ENCODE measurements at regions not wholly inside any gene's neighbourhood (a gene's known extent, or its start where the extent isn't known, plus 50 kb on each side); places are given as distances from the start of the nearest gene placed in this dataset.

- WGBS, 2 donors (ENCODE audit: low coverage in 1 of 2): 79 to 100% methylated on average over 2 to 5 of the region's 5 CpGs
- in situ Hi-C loops (cut with MboI; ENCODE audit: low pct_ligation_motif_present in 1 of 4, low pct_unique_long_range_greater_than_20kb in 1 of 4, low sequenced_read_pairs in 3 of 4) (no loop called here), intact Hi-C loops (cut with DNase I; ENCODE audit: low total_unique reads) (no loop called here)
- no peak overlapping the region for H3K4me3 ChIP-seq
- TF ChIP-seq EP300 (IDR thresholded peaks at IDR 0.05; ENCODE audit: low read depth) (no peak), POLR2A (IDR thresholded peaks at IDR 0.05) (no peak), CTCF (IDR thresholded peaks at IDR 0.05) (no peak), POLR2AphosphoS5 (IDR thresholded peaks at IDR 0.05) (no peak)
- H3K27ac ChIP-seq: no peak overlapping the region
- no peaks in the 10 kb centered on the region for H3K27me3 ChIP-seq
- no peaks in the 10 kb centered on the region for H3K9me3 ChIP-seq
- no peak for DNase-seq
- peaks cover 0 to 6% (median 0%) of the 10 kb centered on the region in 4 donors for H3K4me1 ChIP-seq
- H3K36me3 ChIP-seq: no peaks in the 10 kb centered on the region
Observed at GRCh38 chr6:15037253-15037652, 208.6 kb upstream of the JARID2 start.

GRCh38 chr6:15038013-15038791 lies 207.7 kb upstream of the JARID2 start:
- Histone ChIP-seq H3K27me3 (no peaks in the 10 kb centered on the region), H3K27ac (no peak overlapping the region), H3K4me3 (no peak overlapping the region), H3K36me3 (no peaks in the 10 kb centered on the region), H3K4me1 (peaks cover 0 to 6% (median 0%) of the 10 kb centered on the region in 4 donors), H3K9me3 (no peaks in the 10 kb centered on the region)
- WGBS, 2 donors (ENCODE audit: low coverage in 1 of 2): 95 to 98% methylated on average over 10 to 11 of the region's 11 CpGs
- intact Hi-C loops (cut with DNase I; ENCODE audit: low total_unique reads) (no loop called here), in situ Hi-C loops (cut with MboI; ENCODE audit: low pct_ligation_motif_present in 1 of 4, low pct_unique_long_range_greater_than_20kb in 1 of 4, low sequenced_read_pairs in 3 of 4) (no loop called here)
- no peak for DNase-seq
- no peak for TF ChIP-seq EP300 (IDR thresholded peaks at IDR 0.05; ENCODE audit: low read depth)
- TF ChIP-seq POLR2A (IDR thresholded peaks at IDR 0.05): no peak
- no peak for TF ChIP-seq POLR2AphosphoS5 (IDR thresholded peaks at IDR 0.05)
- no peak for TF ChIP-seq CTCF (IDR thresholded peaks at IDR 0.05)

DNA sequence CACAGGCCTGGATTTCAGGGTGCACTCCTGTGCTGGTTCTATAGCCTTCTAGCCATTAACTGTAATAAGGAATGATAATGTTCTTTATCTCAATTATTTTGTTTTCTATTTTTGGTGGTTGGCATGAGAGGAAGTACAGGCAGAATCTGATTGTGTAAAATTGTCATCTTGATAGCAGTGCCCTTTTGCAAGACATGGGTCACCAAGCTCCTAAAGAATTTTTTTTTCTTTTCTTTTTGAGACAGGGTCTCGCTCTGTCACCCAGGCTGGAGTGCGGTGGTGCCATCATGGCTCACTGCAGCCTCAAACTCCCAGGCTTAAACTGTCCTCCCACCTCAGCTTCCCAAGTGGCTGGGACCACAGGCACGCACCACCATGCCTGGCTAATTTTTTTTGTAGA lies 206.7 kb upstream of the JARID2 start:
- in situ Hi-C loops (cut with MboI; ENCODE audit: low pct_ligation_motif_present in 1 of 4, low pct_unique_long_range_greater_than_20kb in 1 of 4, low sequenced_read_pairs in 3 of 4): no loop called here

GRCh38 chr6:15042938-15043337 lies 202.9 kb upstream of the JARID2 start:
- Histone ChIP-seq H3K4me1 (no peaks in the 10 kb centered on the region), H3K36me3 (no peaks in the 10 kb centered on the region), H3K27me3 (no peaks in the 10 kb centered on the region), H3K27ac (no peak overlapping the region), H3K9me3 (no peaks in the 10 kb centered on the region), H3K4me3 (no peak overlapping the region)
- in situ Hi-C loops (cut with MboI; ENCODE audit: low pct_ligation_motif_present in 1 of 4, low pct_unique_long_range_greater_than_20kb in 1 of 4, low sequenced_read_pairs in 3 of 4): no loop called here
- whole genome bisulfite sequencing, 2 donors (ENCODE audit: low coverage in 1 of 2): 89 to 100% methylated on average over 2 to 4 of the region's 4 CpGs
- DNase-seq: no peak
- TF ChIP-seq POLR2A (IDR thresholded peaks at IDR 0.05) (no peak), CTCF (IDR thresholded peaks at IDR 0.05) (no peak), EP300 (IDR thresholded peaks at IDR 0.05; ENCODE audit: low read depth) (no peak), POLR2AphosphoS5 (IDR thresholded peaks at IDR 0.05) (no peak)
- intact Hi-C loops (cut with DNase I; ENCODE audit: low total_unique reads): no loop called here

More for the DNA sequence above, 206.7 kb upstream of the JARID2 start:
- Histone ChIP-seq H3K36me3 (no peaks in the 10 kb centered on the region), H3K4me3 (no peak overlapping the region), H3K4me1 (peaks cover 0 to 6% (median 0%) of the 10 kb centered on the region in 4 donors), H3K27me3 (no peaks in the 10 kb centered on the region), H3K9me3 (no peaks in the 10 kb centered on the region), H3K27ac (no peak overlapping the region)
- no peak for DNase-seq
- 93% methylated on average over 3 of the region's 3 CpGs; no CpG with 5 or more reads in 1 of the 2 donors for WGBS, 2 donors (ENCODE audit: low coverage in 1 of 2)
- TF ChIP-seq EP300 (IDR thresholded peaks at IDR 0.05; ENCODE audit: low read depth) (no peak), POLR2AphosphoS5 (IDR thresholded peaks at IDR 0.05) (no peak), POLR2A (IDR thresholded peaks at IDR 0.05) (no peak), CTCF (IDR thresholded peaks at IDR 0.05) (no peak)
- intact Hi-C loops (cut with DNase I; ENCODE audit: low total_unique reads): no loop called here
